HG03060 (cell line): ENCODE measurements at regions not wholly inside any gene's neighbourhood (a gene's known extent, or its start where the extent isn't known, plus 50 kb on each side); places are given as distances from the start of the nearest gene placed in this dataset.

Source experiments
- ATAC-seq: cut with Tn5 transposase; IDR thresholded peaks from one replicate; pipeline ENCODE4 v1.9.1; 2021; ENCODE audit warnings: low read depth, moderate number of reproducible peaks; ENCODE audit not compliant: unreplicated experiment

DNA sequence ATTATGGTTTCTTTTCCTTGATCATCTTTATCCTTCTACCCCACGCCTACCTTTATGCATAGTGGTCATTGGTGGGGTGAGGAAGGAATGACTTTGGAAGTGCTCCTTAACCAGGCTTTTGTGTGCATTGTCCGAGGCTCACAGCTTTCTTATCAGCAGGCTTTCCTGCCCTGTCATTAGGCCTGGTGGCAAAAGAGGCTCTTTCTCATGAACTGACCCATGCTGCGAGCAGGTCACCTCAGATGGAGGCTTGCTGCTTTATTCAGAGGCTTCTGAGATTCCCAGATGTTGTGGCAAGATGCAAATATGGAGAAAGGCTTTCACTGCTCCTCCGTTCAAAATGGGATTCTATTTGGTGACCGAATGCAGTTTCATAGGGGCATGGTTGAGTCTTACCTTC, 57.4 kb upstream of the DMRTA1 start:
- no peak for ATAC-seq

DNA sequence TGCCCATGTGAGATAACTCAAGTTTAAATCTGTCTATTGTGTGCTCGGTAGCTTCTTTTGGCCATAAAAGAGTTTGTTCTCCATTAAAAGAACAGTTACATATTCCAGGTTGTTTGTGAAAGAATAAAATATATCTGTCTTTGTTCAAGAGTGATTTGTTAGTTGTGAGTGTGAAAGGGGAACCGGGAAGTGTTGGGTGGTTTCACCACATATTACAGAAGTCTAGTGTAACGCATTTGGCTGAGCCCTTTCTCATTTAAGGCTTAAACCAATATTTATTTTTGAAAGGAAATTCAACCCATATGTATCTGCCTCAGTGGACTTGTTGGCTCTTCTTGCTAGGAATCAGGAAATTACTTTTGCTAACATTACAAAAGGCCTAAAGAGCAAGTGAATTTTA, 54.1 kb upstream of the DMRTA1 start:
- ATAC-seq, result no peak

DNA sequence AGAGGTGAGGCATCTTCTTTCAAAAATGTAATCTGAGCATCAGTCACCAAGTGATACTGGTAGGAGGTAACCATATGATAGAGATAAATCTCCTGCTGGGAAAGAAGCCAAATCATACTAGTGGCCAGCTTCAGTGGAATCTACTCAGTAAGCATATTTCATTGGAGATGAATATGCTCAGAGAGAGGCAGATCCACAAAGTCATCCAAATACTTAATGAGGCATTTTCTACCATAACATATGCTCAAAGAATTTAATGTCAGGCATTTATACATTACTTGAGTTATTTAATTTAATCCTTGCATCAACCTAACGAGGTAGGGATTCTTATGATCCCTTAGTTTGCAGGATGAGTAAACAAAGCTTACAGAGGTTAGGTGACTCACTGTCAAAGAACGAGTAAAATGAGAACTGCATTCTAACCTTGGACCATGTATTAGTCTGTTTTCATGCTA, 50.9 kb upstream of the DMRTA1 start:
- ATAC-seq, result no peak
